ENCODE measurements at regions not wholly inside any gene's neighbourhood (a gene's known extent, or its start where the extent isn't known, plus 50 kb on each side); places are given as distances from the start of the nearest gene placed in this dataset.

- no TSS peak for BruUV-seq (replicated peaks)
- Histone ChIP-seq H3K9ac (ENCODE audit: insufficient read depth, low read depth, low read length) (no peak overlapping the region), H3K27me3 (ENCODE audit: control insufficient read depth in 1 of 2, insufficient read depth in 2 of 2, low read length in 2 of 2) (no peaks in the 10 kb centered on the region; a peak in 1 of 5 replicates), H3K4me3 (replicated peaks in 1 of 3; ENCODE audit: insufficient read depth in 1 of 3, low read depth in 2 of 3, low read length in 3 of 3) (no peak overlapping the region), H3K79me2 (ENCODE audit: insufficient read depth, low read length) (no peaks in the 10 kb centered on the region), H3K4me2 (ENCODE audit: low read depth, low read length) (no peak overlapping the region), H3K9me3 (ENCODE audit: low read length) (no peaks in the 10 kb centered on the region), H3K27ac (ENCODE audit: extremely low read length, insufficient read depth, low read length) (no peak overlapping the region), H2AFZ (ENCODE audit: low read length) (no peak overlapping the region), H3K36me3 (replicated peaks in 1 of 2; ENCODE audit: control insufficient read depth in 1 of 2, insufficient read depth in 2 of 2, low read length in 2 of 2) (no peaks in the 10 kb centered on the region), H3K4me1 (ENCODE audit: insufficient read depth, low read length) (no peaks in the 10 kb centered on the region), H4K20me1 (ENCODE audit: insufficient read depth, low read length) (no peaks in the 10 kb centered on the region)
- intact Hi-C loops (cut with micrococcal nuclease; ENCODE audit: unreplicated experiment), result no loop called here
- FAIRE-seq (no peak), DNase-seq (ENCODE audit: low spot score) (no peak), ATAC-seq (no peak)
- 67% methylated on average over 3 of the region's 3 CpGs for WGBS (ENCODE audit: low lambda C conversion rate)
- ChIA-PET CTCF (ENCODE audit: low intra/inter-chr PET ratio, low total read pairs) (no interaction called here), POLR2A (no interaction called here)
- in situ Hi-C loops (cut with HindIII; ENCODE audit: extremely low pct_ligation_motif_present, low pct_unique_long_range_greater_than_20kb), result no loop called here
- TF ChIP-seq XRCC5 (optimal IDR thresholded peaks at IDR 0.05; ENCODE audit: low read length) (no peak), ZBTB40 (IDR thresholded peaks at IDR 0.05) (no peak), ZBTB40 (CRISPR knock-in tag; IDR thresholded peaks at IDR 0.05) (no peak)
Measured at GRCh38 chr13:44312131-44312530, 61.5 kb upstream of the SERP2 start.
